DND-41 (cell line): ENCODE measurements at regions not wholly inside any gene's neighbourhood (a gene's known extent, or its start where the extent isn't known, plus 50 kb on each side); places are given as distances from the start of the nearest gene placed in this dataset.
"Not testable (repeated sequence)": the region's sequence is repeated elsewhere in the genome, so short reads cannot be mapped to it uniquely, and the experiment has no call there.

ENCODE experiments used
- ATAC-seq: fragments of 200-7000 bp; cut with Tn5 transposase; 3 replicates; pipeline ENCODE4 v1.9.1; 2021; ENCODE audit warnings: low read depth; ENCODE audit not compliant: insufficient read depth
- DNase-seq: peaks from one replicate; pipeline ENCODE4 v3.0.0-alpha.2; 2020
- H2AFZ ChIP-seq: 2 replicates; pipeline ENCODE4 v1.6.0; 2012; ENCODE audit warnings: low read depth, low read length
- H3K27ac ChIP-seq: 2 replicates; pipeline ENCODE4 v1.5.1; 2012; ENCODE audit warnings: low read length, inconsistent platforms
- H3K27me3 ChIP-seq: fragments of 200-600 bp; sonication (generic); 2 replicates; pipeline ENCODE4 v1.6.0; 2012; ENCODE audit warnings: low read length, mild to moderate bottlenecking, inconsistent platforms; ENCODE audit not compliant: insufficient read depth, poor library complexity
- H3K36me3 ChIP-seq: 2 replicates; pipeline ENCODE4 v1.5.1; 2012; ENCODE audit warnings: low read length, inconsistent platforms; ENCODE audit not compliant: insufficient read depth
- H3K4me1 ChIP-seq: 2 replicates; pipeline ENCODE4 v1.5.1; 2012; ENCODE audit warnings: mild to moderate bottlenecking, low read length; ENCODE audit not compliant: insufficient read depth
- H3K4me2 ChIP-seq: 2 replicates; pipeline ENCODE4 v1.6.0; 2012; ENCODE audit warnings: mild to moderate bottlenecking, moderate library complexity, low read length, inconsistent platforms; ENCODE audit not compliant: insufficient read depth
- H3K4me3 ChIP-seq, 2 experiments: fragments of 200-600 bp in 1 of 2; shearing (Covaris generic) in 1 of 2; 2 replicates each; pipeline ENCODE4 v1.5.1; 2012 to 2016; ENCODE audit warnings: inconsistent platforms in 2 of 2, low read length in 2 of 2, mild to moderate bottlenecking in 2 of 2, low read depth in 1 of 2, moderate library complexity in 1 of 2
- H3K79me2 ChIP-seq: 2 replicates; pipeline ENCODE4 v1.6.0; 2012; ENCODE audit warnings: low read length, inconsistent platforms; ENCODE audit not compliant: insufficient read depth
- H3K9ac ChIP-seq: 2 replicates; pipeline ENCODE4 v1.6.0; 2012; ENCODE audit warnings: low read depth, mild to moderate bottlenecking, inconsistent platforms, low read length, moderate library complexity
- H3K9me3 ChIP-seq: 2 replicates; pipeline ENCODE4 v1.5.1; 2012; ENCODE audit warnings: low read length, moderate library complexity, mild to moderate bottlenecking, inconsistent platforms; ENCODE audit not compliant: insufficient read depth, severe bottlenecking
- H4K20me1 ChIP-seq: 2 replicates; pipeline ENCODE4 v1.6.0; 2012; ENCODE audit warnings: low read length; ENCODE audit not compliant: insufficient read depth

DNA sequence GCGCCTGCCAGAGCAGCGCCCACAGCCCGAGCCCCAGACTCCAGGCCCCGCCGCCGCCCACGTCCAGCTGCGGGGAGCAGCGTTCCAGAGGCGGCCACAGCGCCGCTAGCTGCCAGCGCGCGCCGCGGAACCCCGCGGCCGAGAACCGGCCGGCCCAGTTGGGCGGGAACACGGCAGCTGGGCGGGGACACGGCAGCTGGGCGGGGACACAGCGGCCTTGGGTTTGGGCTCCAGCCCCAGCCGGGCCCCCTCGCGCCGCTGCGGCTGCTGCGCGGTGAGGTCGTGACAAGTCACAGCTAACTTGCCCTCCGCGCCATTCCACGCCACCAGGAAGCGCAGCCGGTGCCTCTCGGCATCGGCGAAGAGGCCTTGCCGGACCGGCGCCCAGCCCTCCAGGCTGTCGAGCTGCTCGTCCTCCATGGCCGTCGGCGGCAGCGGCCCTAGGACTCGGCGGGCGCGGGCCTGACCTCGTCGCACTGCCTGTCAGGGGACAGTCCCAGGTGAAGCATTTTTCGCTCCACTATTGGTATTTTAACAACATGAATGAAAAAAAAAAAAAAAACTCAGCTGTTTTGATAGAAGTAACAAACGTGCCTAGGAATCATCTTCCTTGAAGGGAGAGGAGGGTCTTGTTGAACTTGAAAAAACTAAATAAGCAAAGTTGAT, 56.6 kb upstream of the GOLGA8N start:
- not testable (repeated sequence) for H3K79me2 ChIP-seq, H3K27me3 ChIP-seq, H4K20me1 ChIP-seq, H3K36me3 ChIP-seq, H3K4me1 ChIP-seq, H3K27ac ChIP-seq, H3K9me3 ChIP-seq
- Histone ChIP-seq H3K4me2 (peak overlapping the region; percentile 55), H3K4me3 (peak overlapping the region in 1 of 2 experiments; percentile 57; a peak in 3 of 4 replicates), H2AFZ (peak overlapping the region; percentile 71), H3K9ac (peak overlapping the region; percentile 50)
- ATAC-seq (peak; percentile 91), DNase-seq (peak; percentile 27)

DNA sequence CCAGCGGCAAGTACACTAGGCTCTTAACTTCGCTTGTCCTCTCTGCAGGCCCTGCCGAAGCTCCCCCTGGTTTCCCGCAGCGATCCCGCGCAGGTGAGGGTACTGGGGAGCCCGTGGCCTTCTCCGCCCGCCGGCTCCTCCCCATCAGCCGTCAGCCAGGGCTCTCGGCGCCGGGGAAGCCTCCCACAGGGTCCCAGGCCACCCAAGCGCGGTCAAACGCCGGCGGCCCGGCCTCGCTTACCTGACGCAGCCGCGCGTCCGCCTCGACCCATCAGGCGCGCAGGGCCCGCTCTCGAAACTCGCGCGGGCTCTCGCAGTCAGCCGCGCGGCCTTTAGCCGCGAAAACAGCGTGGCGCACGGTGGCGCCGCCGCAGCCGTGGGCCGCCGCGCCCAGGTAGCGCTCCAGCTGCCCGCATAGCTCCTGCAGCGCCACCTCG, 57.2 kb upstream of the GOLGA8N start:
- peak; percentile 63 for ATAC-seq
- not testable (repeated sequence) for H3K4me2 ChIP-seq, DNase-seq, H3K27ac ChIP-seq, H3K9me3 ChIP-seq, H3K27me3 ChIP-seq, H3K4me3 ChIP-seq, H4K20me1 ChIP-seq, H3K9ac ChIP-seq, H3K4me1 ChIP-seq, H2AFZ ChIP-seq, H3K36me3 ChIP-seq, H3K79me2 ChIP-seq

DNA sequence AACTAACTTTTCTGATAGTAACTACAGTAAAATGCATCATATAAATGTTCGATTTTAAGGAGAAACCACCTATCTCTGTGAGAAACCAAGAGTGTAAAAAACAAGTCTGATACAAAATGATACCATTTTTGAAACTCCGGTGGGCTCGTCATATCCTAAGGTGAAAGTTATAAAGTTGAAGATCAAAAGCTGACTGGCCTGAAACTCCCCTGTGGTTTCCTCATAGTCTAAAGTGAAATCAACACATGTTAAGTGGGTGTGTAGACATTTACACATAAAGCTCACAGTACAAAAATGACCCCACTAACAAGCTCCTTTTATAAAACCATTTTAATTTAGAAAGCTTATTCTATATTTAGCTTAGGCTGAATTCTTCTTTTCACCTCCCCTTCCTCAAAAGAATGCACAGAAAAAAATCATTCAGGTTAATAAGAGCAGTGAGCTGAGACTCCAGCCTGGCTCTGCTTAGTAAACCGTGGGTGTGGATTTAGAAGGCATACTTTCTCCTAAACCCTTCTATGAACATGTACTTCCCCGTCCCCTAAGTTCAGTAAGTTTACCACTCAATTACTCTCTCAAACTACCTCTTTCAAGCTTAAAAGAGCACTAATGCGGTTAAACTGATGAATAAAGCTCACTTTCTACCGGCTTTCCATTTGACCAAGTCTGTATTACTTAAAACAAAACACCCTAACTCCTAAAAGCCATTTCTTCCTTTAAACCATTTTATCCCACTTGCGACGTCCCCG, 57.9 kb upstream of the GOLGA8N start:
- not testable (repeated sequence) for H3K27me3 ChIP-seq, H3K27ac ChIP-seq, H3K4me1 ChIP-seq, H3K9me3 ChIP-seq, DNase-seq, H3K79me2 ChIP-seq, H3K4me3 ChIP-seq, H3K36me3 ChIP-seq, H2AFZ ChIP-seq, H3K4me2 ChIP-seq, H3K9ac ChIP-seq, H4K20me1 ChIP-seq
- peak; percentile 30; the same call in 1 of the 3 replicates for ATAC-seq

DNA sequence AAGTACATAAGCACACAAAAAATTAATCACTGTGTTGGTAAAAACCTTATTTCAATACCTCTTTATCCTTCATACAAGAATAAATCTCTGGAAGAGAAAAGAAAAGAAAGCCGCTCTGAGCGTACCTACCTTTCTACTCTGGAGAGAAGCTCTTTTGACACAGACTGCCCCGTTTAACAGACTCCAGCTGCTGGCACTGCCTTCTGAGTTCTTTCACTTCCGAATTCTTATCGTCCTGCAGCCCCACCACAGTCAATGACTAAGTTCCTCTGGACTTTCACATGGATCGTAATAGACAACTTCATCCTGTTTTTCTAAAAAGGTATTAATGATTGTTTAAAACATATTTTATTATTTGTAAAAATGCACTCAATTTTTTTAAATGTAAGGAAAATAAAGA, 67.5 kb upstream of the GOLGA8O start:
- not testable (repeated sequence) for H4K20me1 ChIP-seq, H3K9me3 ChIP-seq, DNase-seq, H3K4me1 ChIP-seq, H3K4me3 ChIP-seq, H3K27me3 ChIP-seq, ATAC-seq, H3K36me3 ChIP-seq, H3K79me2 ChIP-seq, H3K27ac ChIP-seq, H3K9ac ChIP-seq, H2AFZ ChIP-seq, H3K4me2 ChIP-seq

DNA sequence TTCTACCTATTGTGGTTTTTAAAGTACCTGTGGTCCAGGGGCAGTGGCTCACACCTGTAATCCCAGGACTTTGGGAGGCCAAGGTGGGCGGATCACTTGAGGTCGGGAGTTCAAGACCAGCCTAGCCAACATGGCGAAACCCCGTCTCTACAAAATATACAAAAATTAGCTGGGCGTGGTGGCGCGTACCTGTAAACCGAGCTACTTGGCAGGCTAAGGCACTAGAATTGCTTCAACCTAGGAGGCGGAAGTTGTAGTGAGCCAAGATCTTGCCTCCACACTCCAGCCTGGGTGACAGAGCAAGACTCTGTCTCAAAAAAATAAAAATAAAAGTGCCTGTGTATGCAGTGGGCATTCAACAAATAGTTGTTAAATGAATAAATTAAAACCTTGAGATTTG, 67.0 kb upstream of the GOLGA8O start:
- H3K36me3 ChIP-seq, DNase-seq, H3K9ac ChIP-seq: not testable (repeated sequence)

DNA sequence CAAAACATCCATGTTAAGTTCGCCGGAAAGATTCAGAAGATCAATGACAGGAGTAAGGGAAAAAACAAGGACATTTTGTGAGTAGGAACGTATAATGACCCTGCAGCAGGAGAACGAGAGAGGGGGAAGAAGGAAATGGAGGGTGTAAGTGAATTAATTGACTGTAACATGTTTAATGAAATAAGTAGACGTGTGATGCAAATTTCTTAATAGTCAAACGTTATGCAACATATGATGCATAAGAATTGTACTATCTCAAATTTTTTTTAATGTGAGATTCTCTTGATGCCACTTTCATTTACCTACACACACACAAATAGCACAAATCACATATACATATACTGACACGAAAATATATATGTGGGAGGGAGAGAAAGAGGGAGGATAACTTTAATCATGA, 63.5 kb upstream of the GOLGA8O start:
- not testable (repeated sequence) for H3K79me2 ChIP-seq, H3K27me3 ChIP-seq, H3K4me1 ChIP-seq, H3K27ac ChIP-seq, H3K9me3 ChIP-seq, H2AFZ ChIP-seq, H4K20me1 ChIP-seq, H3K4me3 ChIP-seq, H3K4me2 ChIP-seq, H3K9ac ChIP-seq, ATAC-seq, DNase-seq, H3K36me3 ChIP-seq

More for the DNA sequence above, 67.0 kb upstream of the GOLGA8O start:
- not testable (repeated sequence) for H3K27ac ChIP-seq, H2AFZ ChIP-seq, H4K20me1 ChIP-seq, H3K4me2 ChIP-seq, H3K4me1 ChIP-seq, H3K4me3 ChIP-seq, H3K27me3 ChIP-seq, H3K9me3 ChIP-seq, H3K79me2 ChIP-seq, ATAC-seq

DNA sequence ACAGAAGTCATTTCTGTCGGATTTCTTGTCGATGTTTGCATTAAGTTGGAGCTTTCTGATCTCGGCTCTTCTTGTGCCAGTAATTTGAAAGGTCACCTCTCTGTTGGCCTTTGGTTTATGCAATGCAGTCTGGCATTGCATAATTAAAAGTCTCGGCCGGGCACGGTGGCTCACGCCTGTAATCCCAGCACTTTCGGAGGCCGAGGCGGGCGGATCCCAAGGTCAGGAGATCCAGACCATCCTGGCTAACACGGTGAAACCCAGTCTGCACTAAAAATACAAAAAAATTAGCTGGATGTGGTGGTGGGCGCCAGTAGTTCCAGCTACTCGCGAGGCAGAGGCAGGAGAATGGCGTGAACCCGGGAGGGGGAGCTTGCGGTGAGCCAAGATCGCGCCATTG, 62.6 kb upstream of the GOLGA8O start:
- not testable (repeated sequence) for H3K27ac ChIP-seq, H3K9me3 ChIP-seq, H3K36me3 ChIP-seq, DNase-seq, H3K79me2 ChIP-seq, H3K4me1 ChIP-seq, ATAC-seq, H3K4me3 ChIP-seq, H3K27me3 ChIP-seq, H3K4me2 ChIP-seq, H4K20me1 ChIP-seq, H3K9ac ChIP-seq, H2AFZ ChIP-seq

DNA sequence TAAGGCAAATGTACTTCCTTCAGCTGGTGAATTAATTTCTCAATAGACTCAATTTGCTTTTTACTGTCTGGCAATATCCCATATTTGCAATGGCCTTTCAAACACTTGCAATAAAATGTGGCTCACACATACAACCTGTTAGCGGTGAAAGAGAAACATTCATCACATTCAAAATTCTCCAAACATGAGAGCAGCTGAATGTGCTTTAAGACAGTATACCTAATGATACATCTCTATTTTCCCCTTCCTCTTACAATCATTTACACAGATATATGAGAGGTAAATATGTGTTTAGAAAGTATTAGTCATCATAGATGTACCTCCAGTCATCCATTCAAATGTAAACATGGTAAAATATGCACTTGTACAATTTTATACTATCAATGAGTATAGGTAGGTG, 61.5 kb upstream of the GOLGA8O start:
- not testable (repeated sequence) for ATAC-seq, H3K4me3 ChIP-seq, H3K27me3 ChIP-seq, H3K9ac ChIP-seq, H3K4me2 ChIP-seq, DNase-seq, H3K4me1 ChIP-seq, H3K79me2 ChIP-seq, H4K20me1 ChIP-seq, H2AFZ ChIP-seq, H3K9me3 ChIP-seq, H3K27ac ChIP-seq, H3K36me3 ChIP-seq
